Upper lobe of left lung (tissue), 4 donors: ENCODE measurements at regions not wholly inside any gene's neighbourhood (a gene's known extent, or its start where the extent isn't known, plus 50 kb on each side); places are given as distances from the start of the nearest gene placed in this dataset.
"Not testable (repeated sequence)": the region's sequence is repeated elsewhere in the genome, so short reads cannot be mapped to it uniquely, and the experiment has no call there.

Source experiments
- CTCF ChIP-seq, 6 experiments: fragments of 450-650 bp in 4 of 6; fragments of 200-600 bp in 2 of 6; sonication (generic) in 2 of 6; IDR thresholded peaks; one replicate each; pipeline ENCODE4 v1.5.1; 2016 to 2019; ENCODE audit warnings: antibody characterized with exemption in 6 of 6
- EP300 ChIP-seq, 4 donors: sonication (generic); formaldehyde crosslinking; IDR thresholded peaks; one replicate each; pipeline ENCODE4 v1.5.1; 2017; ENCODE audit warnings: antibody characterized with exemption in 4 of 4, control low read depth in 2 of 4
- POLR2A ChIP-seq, 4 donors: fragments of 450-650 bp; IDR thresholded peaks; one replicate each; pipeline ENCODE4 v1.5.1; 2016 to 2017; ENCODE audit warnings: antibody characterized with exemption in 4 of 4, mild to moderate bottlenecking in 2 of 4
- POLR2AphosphoS5 ChIP-seq, 2 donors: sonication (generic); formaldehyde crosslinking; IDR thresholded peaks; one replicate each; pipeline ENCODE4 v1.5.1; 2017; ENCODE audit warnings: antibody characterized with exemption in 2 of 2

GRCh38 chr1:206312274-206312665 lies 108.9 kb downstream of the SRGAP2 start:
- not testable (repeated sequence) for TF ChIP-seq CTCF, EP300, POLR2A, POLR2AphosphoS5 (IDR thresholded peaks at IDR 0.05)
